EL (cell line): ENCODE measurements at regions not wholly inside any gene's neighbourhood (a gene's known extent, or its start where the extent isn't known, plus 50 kb on each side); places are given as distances from the start of the nearest gene placed in this dataset.

Experiments
- DNase-seq: peaks from one replicate; pipeline ENCODE4 v3.0.0-alpha.2; 2016

- no peak for DNase-seq
These were observed 87.9 kb upstream of the MDGA2 start for GRCh38 chr14:47763188-47763854.

- DNase-seq, result no peak
These were observed 71.6 kb upstream of the MDGA2 start for GRCh38 chr14:47746986-47747385.

DNA sequence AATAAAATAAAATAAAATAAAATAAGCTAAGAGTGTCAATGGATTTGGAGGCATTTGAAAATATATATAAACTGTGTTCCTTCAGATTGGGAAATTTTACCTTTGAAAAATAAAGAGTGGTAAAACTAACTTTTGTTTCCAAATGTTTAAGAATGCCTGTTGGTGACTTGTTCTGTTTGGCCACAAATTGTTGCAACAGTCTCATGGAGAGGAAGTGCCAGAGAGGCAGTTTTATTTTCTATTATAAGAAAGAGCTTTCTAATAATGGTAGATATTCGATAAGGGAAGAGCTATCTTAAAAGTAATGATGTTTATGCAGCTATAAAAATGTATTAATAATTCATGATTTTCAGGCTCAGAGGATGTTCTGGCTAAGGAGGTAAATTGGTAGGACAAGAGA, 68.8 kb upstream of the MDGA2 start:
- DNase-seq, result no peak

DNA sequence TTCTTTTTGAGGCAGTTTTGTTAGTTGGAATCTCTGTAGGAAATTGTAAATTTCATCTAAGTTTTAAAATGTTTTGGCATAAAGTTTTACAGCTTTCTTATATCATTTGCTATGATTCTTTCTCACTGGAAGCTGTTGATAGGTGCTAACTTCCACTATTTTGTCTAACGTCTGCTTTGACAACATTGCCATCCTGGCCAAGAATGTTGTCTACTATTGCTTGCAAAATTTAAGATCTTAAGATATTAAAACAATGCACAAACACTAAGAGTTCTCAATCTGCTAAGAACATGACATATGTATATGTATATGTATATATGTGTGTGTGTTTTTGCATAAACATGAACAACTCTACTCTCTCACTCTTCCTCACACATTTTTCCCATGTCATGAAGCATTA, 64.1 kb upstream of the MDGA2 start:
- no peak for DNase-seq

- no peak for DNase-seq
These were observed 54.9 kb upstream of the MDGA2 start for GRCh38 chr14:47730296-47730695.
